ENCODE measurements at regions not wholly inside any gene's neighbourhood (a gene's known extent, or its start where the extent isn't known, plus 50 kb on each side); places are given as distances from the start of the nearest gene placed in this dataset.

GRCh38 chr1:222290866-222291265 is 257.0 kb downstream of the HHIPL2 start:
- DNase-seq (ENCODE audit: low read depth) = no peak

- DNase-seq (ENCODE audit: low read depth) = peak; percentile 87
Measured at GRCh38 chr1:222288053-222288452, 259.9 kb downstream of the HHIPL2 start.

GRCh38 chr1:222286011-222286410 is 261.9 kb downstream of the HHIPL2 start:
- no peak for DNase-seq (ENCODE audit: low read depth)

DNA sequence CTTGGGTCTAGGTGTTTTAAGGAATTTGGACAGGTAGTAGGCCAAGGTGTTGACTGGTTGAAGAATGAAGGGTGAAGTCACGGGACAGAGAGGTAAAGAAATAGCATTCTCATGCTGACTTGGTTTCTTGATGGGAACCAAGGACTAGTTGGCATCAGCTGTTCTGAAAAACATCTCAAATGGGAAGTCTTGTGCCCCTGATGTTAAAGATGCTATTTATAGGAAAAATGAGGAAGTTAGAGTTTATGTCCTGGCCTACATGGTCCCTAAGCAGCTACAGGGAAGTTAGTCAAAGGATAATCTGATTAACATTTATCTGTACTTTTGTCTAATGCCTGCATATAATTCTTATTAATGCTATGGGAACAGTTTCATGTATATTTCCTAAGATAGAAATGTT is 262.4 kb downstream of the HHIPL2 start:
- DNase-seq (ENCODE audit: low read depth) = no peak

DNA sequence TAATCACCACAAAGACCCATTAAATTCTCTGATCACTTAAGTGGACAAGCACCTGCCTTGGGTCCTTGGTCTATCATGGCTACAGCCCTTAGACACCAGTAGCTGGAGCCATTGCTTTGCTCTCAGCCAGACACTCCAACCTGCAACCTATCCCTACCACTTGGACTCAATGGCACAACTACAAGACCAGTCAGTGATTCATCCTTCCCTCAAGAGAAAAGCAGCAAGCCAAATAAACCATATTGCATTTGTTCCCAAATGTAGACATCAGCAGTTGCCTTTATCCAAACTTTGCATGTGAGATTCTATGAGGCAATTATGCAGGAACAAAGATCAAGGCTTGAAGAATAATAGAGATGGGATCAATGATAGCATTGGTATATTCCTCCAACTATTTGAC is 263.4 kb downstream of the HHIPL2 start:
- no peak for DNase-seq (ENCODE audit: low read depth)

DNA sequence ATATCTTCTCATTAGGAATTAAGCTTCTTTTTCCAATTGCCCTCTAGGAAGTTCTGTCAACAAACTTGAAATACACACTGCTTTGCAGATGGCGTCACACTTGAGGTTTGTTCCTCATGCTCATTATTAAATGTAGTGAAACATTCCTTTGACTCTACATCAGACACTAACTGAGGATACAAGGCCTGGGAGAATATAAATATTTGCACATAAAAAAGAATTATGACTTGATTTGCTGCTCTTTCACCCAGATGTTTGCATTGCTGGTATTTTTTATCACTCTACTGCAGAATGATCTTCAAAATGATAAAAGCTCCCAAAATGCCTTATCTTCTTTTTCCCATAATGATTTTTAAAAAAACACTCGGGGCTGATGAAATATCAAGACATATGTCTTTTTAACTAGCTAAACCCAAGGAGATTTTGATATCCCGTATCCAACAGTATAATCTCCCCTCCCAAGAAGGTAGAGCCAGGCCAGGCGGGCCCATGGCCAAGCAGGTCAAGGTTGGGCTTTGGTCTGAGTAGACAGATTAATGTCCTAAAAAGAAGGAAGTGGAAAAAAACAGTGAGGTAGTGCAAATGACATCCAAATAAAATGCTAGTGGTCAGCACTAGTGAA is 264.6 kb downstream of the HHIPL2 start:
- peak; percentile 70 for DNase-seq (ENCODE audit: low read depth)

- DNase-seq (ENCODE audit: low read depth) = no peak
Measured at GRCh38 chr1:222279591-222279990, 268.3 kb downstream of the HHIPL2 start.

DNA sequence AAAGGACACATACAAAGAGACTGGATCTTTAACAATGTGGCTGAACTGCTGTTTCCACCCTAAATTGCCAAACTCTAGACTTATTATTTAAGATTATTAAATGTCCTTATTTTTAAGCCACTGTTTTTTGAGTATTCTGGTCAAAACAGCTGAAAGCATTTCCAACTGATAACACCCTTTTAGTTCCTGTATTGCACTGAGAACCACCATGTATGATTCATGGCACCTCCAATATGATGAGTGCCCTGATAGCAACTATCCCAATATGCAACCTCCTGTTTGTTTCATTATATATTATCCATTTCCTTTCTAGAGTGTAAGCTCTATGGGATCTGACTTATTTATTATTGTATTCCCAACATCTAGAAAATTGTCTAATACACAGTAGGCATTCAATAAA is 269.4 kb downstream of the HHIPL2 start:
- no peak for DNase-seq (ENCODE audit: low read depth)

DNA sequence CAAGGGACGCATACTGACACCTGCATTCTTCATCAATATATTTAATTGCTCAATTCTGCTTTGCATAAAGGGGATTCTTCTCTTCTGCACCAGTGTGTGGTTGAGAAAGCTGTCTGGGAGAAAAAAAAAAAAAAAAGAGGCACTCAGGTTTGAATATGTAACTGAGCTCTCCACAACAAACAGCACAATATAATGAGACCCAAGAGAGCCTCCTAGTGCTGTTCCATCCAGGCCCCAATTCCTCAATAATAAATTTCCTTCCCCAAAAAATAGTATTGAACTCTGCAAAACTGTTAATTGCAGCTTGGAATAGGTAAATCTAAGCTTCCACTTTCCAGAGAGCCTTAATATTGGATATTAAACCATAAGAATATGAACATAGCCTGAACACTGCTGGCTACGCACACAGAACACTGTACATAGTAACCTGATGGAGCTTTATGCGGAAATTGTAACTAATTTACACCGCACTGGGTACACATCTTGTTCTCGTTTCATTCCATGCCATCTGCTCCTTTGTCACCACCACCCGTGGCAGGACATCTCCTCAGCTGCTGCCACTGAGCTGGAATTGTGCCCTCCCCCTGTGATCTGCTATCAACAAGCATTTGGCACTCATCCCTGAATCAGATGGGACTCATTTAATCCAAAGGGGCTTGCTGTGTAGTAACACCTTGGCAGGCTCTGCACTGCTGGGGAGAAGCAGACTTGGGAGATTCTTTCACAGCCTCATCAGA is 272.0 kb downstream of the HHIPL2 start:
- DNase-seq (ENCODE audit: low read depth) = no peak

DNA sequence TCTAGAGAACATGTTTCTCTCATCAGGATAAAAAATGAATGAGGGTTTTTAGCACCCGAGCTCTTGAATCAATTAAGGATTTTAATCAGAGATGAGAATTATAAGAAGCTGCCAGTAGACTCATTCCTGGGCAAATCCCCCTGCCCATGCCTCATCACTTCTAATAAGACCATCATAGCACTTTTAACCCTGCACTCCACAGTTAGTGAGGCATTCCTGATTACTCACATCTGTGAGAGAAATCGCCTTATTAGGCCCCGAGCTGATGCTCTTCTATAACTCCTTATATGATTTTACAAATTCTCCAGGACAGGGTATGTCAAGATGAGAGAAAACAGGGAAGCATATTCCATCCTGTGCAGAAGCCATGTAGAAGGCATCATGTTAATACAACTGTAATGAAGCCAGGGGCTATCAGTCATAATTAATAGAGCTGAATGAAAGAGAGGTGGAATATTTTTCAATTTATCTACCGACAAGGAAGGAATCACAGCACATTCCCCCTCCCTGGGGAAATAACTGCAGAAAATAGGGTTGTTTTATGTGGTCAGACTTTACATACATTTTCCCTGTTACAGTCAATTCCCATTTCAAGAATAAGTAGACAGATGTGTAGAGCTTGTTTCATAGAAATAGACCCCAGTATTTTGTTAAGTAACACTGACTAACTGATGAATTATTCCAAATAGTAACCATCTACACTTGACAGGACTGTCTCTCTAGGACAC is 272.7 kb downstream of the HHIPL2 start:
- DNase-seq (ENCODE audit: low read depth) = no peak

GRCh38 chr1:222266223-222267196 is 281.4 kb downstream of the HHIPL2 start:
- no peak for DNase-seq (ENCODE audit: low read depth)

- DNase-seq (ENCODE audit: low read depth) = peak; percentile 35
Measured at GRCh38 chr1:222263791-222264190, 284.1 kb downstream of the HHIPL2 start.

- no peak for DNase-seq (ENCODE audit: low read depth)
Measured at GRCh38 chr1:222257027-222257426, 290.9 kb downstream of the HHIPL2 start.

DNA sequence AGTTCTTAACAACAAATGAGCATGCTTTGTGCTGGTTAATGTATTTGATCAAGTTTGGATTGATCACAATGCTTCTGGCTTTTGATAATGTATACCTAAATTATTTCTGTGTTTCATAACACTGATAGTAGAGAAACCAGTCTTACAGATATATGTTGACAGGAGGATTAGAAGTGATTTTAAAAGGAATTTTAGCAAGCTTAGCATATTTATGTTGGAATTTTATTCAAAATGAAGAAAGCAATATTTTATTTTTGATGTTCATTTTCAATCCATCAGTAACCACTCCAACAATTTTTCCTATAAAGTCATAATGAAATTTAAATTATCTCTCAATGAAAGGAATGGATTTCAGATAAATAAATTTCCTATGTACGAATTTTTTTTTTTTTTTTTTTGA is 291.8 kb downstream of the HHIPL2 start:
- no peak for DNase-seq (ENCODE audit: low read depth)

DNA sequence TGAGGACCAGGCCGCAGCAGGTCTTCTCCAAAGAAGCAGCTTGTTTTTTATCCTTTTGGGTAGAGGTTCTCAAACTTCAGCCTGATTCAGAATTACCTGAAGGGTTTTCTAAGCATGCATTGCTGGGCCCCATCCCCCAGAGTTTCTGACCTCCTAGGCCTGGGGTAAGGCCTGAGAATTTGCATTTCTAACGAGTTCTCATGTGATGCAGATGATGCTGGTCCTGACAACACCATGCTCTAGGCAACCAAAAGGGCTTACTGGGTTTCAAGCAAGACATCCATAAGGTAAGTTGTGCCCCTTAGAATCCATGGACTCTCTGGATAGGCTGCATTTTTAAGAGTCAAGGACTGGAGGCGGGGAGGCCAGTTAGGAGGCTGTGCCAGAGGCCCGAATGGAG is 295.1 kb downstream of the HHIPL2 start:
- DNase-seq (ENCODE audit: low read depth) = no peak

GRCh38 chr1:222251847-222252246 is 296.1 kb downstream of the HHIPL2 start:
- no peak for DNase-seq (ENCODE audit: low read depth)

DNA sequence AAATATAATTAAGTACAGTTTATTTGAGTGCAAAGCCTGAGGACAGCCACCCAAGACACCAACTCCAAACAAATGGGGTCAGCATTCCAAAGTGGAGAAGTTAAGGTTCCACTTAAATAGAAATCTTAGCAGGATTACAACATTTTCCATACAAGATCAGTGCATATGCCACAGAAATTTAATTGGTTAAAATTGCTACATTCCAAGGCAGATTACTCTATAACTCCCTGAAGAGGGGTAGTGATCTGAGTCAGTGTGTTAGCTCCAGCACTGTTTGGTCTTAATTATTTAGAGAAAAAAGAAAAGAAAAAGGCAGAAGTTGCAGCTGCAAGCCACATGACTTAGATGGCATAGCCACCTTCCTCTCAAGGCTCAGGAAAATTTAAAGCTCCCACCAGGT is 297.5 kb downstream of the HHIPL2 start:
- DNase-seq (ENCODE audit: low read depth) = peak; percentile 12

- no peak for DNase-seq (ENCODE audit: low read depth)
Measured at GRCh38 chr1:222247811-222248310, 300.0 kb downstream of the HHIPL2 start.

GRCh38 chr1:222247081-222247480 is 300.8 kb downstream of the HHIPL2 start:
- DNase-seq (ENCODE audit: low read depth) = no peak

- peak; percentile 18 for DNase-seq (ENCODE audit: low read depth)
Measured at GRCh38 chr1:222243902-222244301, 304.0 kb downstream of the HHIPL2 start.

DNA sequence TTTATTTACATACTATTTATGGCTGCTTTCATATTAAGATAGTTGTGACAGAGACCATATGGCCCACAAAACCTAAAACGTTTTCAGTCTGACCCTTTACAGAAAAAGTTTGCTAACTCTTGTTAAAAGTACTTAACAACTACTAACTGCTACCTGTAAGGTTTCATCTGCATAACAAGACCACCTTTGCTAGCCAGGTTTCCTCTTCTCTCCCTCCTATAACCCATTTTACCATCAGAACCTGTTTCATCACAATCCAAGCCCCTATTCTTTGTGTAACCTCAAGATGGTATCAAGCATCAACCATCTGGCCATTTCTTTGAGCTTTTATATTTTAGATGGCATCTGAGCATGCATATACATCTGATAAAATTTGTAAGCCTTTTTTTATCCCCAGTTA is 305.4 kb downstream of the HHIPL2 start:
- DNase-seq (ENCODE audit: low read depth) = no peak

Measured in LHCN-M2 (cell line).